ENCODE measurements at regions not wholly inside any gene's neighbourhood (a gene's known extent, or its start where the extent isn't known, plus 50 kb on each side); places are given as distances from the start of the nearest gene placed in this dataset.

DNA sequence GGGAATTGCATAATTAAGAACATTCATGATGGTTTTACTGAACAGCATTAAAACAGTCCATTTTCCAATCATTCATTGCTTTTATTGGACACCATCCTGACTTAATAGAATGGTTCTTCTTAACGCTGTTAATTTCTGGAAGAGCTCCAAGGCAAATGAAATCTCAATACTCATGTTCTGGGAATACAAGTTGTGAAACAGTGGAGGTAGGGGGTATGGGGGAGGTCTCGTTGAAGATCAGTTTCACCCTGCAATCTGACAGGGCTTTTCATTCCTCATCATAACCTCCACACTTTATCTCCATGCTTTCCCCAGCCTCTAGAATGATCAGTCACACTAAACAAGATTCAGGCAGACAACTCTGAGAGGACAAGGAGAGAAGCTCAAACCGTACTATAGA, 113.6 kb downstream of the ETAA1 start:
- TF ChIP-seq, protein P1, sequence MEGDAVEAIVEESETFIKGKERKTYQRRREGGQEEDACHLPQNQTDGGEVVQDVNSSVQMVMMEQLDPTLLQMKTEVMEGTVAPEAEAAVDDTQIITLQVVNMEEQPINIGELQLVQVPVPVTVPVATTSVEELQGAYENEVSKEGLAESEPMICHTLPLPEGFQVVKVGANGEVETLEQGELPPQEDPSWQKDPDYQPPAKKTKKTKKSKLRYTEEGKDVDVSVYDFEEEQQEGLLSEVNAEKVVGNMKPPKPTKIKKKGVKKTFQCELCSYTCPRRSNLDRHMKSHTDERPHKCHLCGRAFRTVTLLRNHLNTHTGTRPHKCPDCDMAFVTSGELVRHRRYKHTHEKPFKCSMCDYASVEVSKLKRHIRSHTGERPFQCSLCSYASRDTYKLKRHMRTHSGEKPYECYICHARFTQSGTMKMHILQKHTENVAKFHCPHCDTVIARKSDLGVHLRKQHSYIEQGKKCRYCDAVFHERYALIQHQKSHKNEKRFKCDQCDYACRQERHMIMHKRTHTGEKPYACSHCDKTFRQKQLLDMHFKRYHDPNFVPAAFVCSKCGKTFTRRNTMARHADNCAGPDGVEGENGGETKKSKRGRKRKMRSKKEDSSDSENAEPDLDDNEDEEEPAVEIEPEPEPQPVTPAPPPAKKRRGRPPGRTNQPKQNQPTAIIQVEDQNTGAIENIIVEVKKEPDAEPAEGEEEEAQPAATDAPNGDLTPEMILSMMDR (conservative IDR thresholded peaks at IDR 0.05; ENCODE audit: low read depth, low read length): no peak
- no peak for TF ChIP-seq EZH2 (IDR thresholded peaks at IDR 0.05; ENCODE audit: borderline replicate concordance, low read depth, low read length, poor library complexity, severe bottlenecking)
